ENCODE measurements at regions not wholly inside any gene's neighbourhood (a gene's known extent, or its start where the extent isn't known, plus 50 kb on each side); places are given as distances from the start of the nearest gene placed in this dataset.
"Not testable (repeated sequence)": the region's sequence is repeated elsewhere in the genome, so short reads cannot be mapped to it uniquely, and the experiment has no call there.

DNA sequence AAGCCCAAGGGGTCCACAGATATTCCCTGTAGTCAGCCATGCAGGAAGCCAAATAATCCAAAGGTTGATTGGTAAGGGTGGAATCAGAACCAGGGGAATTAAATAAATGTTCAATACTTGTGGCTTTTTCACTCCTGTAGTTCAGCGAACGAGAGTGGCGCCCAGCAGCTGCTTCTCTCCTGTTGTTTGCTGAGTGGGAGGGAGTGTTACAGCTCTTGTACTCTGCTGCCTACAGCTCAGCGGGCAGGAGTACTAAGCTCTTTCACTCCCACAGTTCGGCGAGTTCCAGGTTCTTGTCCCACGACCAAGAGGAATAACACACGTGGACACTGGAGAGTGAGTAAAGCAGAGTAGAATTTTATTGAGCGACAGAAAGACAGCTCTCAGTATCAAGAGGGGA, 105.9 kb downstream of the MOBP start:
- no peaks in the 10 kb centered on the region for H4K20me1 ChIP-seq (ENCODE audit: insufficient read depth)
- no peak overlapping the region for H3K9ac ChIP-seq (ENCODE audit: low read length)
- H3F3A ChIP-seq (ENCODE audit: insufficient read depth, low read length, poor library complexity, severe bottlenecking), result no peaks in the 10 kb centered on the region
- H3K27ac ChIP-seq (ENCODE audit: low read length), result no peak overlapping the region
- no peak overlapping the region for H3K4me2 ChIP-seq (ENCODE audit: low read length)
- TF ChIP-seq, protein P1, sequence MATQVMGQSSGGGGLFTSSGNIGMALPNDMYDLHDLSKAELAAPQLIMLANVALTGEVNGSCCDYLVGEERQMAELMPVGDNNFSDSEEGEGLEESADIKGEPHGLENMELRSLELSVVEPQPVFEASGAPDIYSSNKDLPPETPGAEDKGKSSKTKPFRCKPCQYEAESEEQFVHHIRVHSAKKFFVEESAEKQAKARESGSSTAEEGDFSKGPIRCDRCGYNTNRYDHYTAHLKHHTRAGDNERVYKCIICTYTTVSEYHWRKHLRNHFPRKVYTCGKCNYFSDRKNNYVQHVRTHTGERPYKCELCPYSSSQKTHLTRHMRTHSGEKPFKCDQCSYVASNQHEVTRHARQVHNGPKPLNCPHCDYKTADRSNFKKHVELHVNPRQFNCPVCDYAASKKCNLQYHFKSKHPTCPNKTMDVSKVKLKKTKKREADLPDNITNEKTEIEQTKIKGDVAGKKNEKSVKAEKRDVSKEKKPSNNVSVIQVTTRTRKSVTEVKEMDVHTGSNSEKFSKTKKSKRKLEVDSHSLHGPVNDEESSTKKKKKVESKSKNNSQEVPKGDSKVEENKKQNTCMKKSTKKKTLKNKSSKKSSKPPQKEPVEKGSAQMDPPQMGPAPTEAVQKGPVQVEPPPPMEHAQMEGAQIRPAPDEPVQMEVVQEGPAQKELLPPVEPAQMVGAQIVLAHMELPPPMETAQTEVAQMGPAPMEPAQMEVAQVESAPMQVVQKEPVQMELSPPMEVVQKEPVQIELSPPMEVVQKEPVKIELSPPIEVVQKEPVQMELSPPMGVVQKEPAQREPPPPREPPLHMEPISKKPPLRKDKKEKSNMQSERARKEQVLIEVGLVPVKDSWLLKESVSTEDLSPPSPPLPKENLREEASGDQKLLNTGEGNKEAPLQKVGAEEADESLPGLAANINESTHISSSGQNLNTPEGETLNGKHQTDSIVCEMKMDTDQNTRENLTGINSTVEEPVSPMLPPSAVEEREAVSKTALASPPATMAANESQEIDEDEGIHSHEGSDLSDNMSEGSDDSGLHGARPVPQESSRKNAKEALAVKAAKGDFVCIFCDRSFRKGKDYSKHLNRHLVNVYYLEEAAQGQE (IDR thresholded peaks at IDR 0.05; ENCODE audit: borderline replicate concordance), result no peak
- TF ChIP-seq RAD21 (conservative IDR thresholded peaks at IDR 0.05), result no peak
- TF ChIP-seq, protein P2, sequence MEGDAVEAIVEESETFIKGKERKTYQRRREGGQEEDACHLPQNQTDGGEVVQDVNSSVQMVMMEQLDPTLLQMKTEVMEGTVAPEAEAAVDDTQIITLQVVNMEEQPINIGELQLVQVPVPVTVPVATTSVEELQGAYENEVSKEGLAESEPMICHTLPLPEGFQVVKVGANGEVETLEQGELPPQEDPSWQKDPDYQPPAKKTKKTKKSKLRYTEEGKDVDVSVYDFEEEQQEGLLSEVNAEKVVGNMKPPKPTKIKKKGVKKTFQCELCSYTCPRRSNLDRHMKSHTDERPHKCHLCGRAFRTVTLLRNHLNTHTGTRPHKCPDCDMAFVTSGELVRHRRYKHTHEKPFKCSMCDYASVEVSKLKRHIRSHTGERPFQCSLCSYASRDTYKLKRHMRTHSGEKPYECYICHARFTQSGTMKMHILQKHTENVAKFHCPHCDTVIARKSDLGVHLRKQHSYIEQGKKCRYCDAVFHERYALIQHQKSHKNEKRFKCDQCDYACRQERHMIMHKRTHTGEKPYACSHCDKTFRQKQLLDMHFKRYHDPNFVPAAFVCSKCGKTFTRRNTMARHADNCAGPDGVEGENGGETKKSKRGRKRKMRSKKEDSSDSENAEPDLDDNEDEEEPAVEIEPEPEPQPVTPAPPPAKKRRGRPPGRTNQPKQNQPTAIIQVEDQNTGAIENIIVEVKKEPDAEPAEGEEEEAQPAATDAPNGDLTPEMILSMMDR (IDR thresholded peaks at IDR 0.05; ENCODE audit: poor library complexity, severe bottlenecking), result no peak
- TF ChIP-seq SMC3 (conservative IDR thresholded peaks at IDR 0.05; ENCODE audit: poor library complexity), result no peak
- TF ChIP-seq TAF1 (IDR thresholded peaks at IDR 0.05; ENCODE audit: low read depth), result no peak
- no peak for TF ChIP-seq EP300 (conservative IDR thresholded peaks at IDR 0.05; ENCODE audit: poor library complexity, severe bottlenecking)
- no peak for TF ChIP-seq POLR2AphosphoS5 (IDR thresholded peaks at IDR 0.05)
- no peak for TF ChIP-seq EZH2 (IDR thresholded peaks at IDR 0.05; ENCODE audit: borderline replicate concordance, insufficient read depth, low read length, poor library complexity, severe bottlenecking)
- TF ChIP-seq MXI1 (conservative IDR thresholded peaks at IDR 0.05; ENCODE audit: poor library complexity, severe bottlenecking), result no peak
- no peaks in the 10 kb centered on the region for H3K27me3 ChIP-seq (ENCODE audit: insufficient read depth, low read depth, low read length)
- no peaks in the 10 kb centered on the region for H3K9me3 ChIP-seq (ENCODE audit: low read length)
- H2AFZ ChIP-seq (ENCODE audit: low read depth, low read length), result no peak overlapping the region
- no peaks in the 10 kb centered on the region for H3K9me2 ChIP-seq (ENCODE audit: insufficient read depth, low read length)
- no peaks in the 10 kb centered on the region for H3K36me3 ChIP-seq (ENCODE audit: insufficient read depth, low read length)
- no peak overlapping the region for H3K4me3 ChIP-seq (ENCODE audit: low read length)
- H3K79me2 ChIP-seq (replicated peaks; ENCODE audit: insufficient read depth, low read length), result no peaks in the 10 kb centered on the region

DNA sequence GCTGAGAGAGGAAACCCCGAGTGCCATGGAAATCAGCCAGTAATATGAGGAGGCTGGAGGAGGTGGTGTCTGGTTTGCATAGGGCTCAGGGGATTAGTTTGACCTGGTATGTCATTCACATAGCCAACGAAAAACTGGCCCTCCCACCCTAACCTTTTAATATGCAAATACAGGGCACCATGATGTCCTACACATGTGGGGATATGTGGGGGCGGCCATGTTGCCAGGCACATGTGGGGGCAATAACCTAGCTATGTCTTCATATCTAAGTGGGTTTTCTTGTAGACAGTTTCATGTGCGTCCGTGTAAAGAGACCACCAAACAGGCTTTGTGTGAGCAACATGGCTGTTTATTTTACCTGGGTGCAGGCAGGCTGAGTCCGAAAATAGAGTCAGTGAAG, 110.1 kb downstream of the MOBP start:
- H3K4me2 ChIP-seq (ENCODE audit: low read length), result no peak overlapping the region
- no peak overlapping the region for H3K27ac ChIP-seq (ENCODE audit: low read length)
- H3F3A ChIP-seq (ENCODE audit: insufficient read depth, low read length, poor library complexity, severe bottlenecking), result no peaks in the 10 kb centered on the region
- H3K79me2 ChIP-seq (replicated peaks; ENCODE audit: insufficient read depth, low read length), result no peaks in the 10 kb centered on the region
- no peaks in the 10 kb centered on the region for H3K9me3 ChIP-seq (ENCODE audit: low read length)
- H3K36me3 ChIP-seq (ENCODE audit: insufficient read depth, low read length), result no peaks in the 10 kb centered on the region
- TF ChIP-seq, protein P2 (IDR thresholded peaks at IDR 0.05; ENCODE audit: poor library complexity, severe bottlenecking), result no peak
- TF ChIP-seq EP300 (conservative IDR thresholded peaks at IDR 0.05; ENCODE audit: poor library complexity, severe bottlenecking), result no peak
- TF ChIP-seq MXI1 (conservative IDR thresholded peaks at IDR 0.05; ENCODE audit: poor library complexity, severe bottlenecking), result no peak
- no peak for TF ChIP-seq SMC3 (conservative IDR thresholded peaks at IDR 0.05; ENCODE audit: poor library complexity)
- TF ChIP-seq TAF1 (IDR thresholded peaks at IDR 0.05; ENCODE audit: low read depth), result no peak
- no peak for TF ChIP-seq RAD21 (conservative IDR thresholded peaks at IDR 0.05)
- TF ChIP-seq, protein P1 (IDR thresholded peaks at IDR 0.05; ENCODE audit: borderline replicate concordance), result no peak
- TF ChIP-seq EZH2 (IDR thresholded peaks at IDR 0.05; ENCODE audit: borderline replicate concordance, insufficient read depth, low read length, poor library complexity, severe bottlenecking), result no peak
- no peak for TF ChIP-seq POLR2AphosphoS5 (IDR thresholded peaks at IDR 0.05)
- H3K4me3 ChIP-seq (ENCODE audit: low read length), result no peak overlapping the region
- no peak overlapping the region for H3K9ac ChIP-seq (ENCODE audit: low read length)
- no peaks in the 10 kb centered on the region for H3K27me3 ChIP-seq (ENCODE audit: insufficient read depth, low read depth, low read length)
- H4K20me1 ChIP-seq (ENCODE audit: insufficient read depth), result no peaks in the 10 kb centered on the region
- no peaks in the 10 kb centered on the region for H3K9me2 ChIP-seq (ENCODE audit: insufficient read depth, low read length)
- H2AFZ ChIP-seq (ENCODE audit: low read depth, low read length), result no peak overlapping the region

DNA sequence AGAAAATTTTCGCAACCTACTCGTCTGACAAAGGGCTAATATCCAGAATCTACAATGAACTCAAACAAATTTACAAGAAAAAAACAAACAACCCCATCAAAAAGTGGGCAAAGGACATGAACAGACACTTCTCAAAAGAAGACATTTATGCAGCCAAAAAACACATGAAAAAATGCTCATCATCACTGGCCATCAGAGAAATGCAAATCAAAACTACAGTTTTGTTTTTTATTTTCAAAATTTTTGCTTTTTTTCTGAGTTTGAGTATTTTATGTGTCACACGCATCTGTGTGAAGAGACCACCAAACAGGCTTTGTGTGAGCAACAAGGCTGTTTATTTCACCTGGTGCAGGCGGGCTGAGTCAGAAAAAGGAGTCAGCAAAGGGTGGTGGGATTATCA, 118.7 kb downstream of the MOBP start:
- not testable (repeated sequence) for H3K4me3 ChIP-seq (ENCODE audit: low read length); H3K4me2 ChIP-seq (ENCODE audit: low read length); H3K27ac ChIP-seq (ENCODE audit: low read length); H3F3A ChIP-seq (ENCODE audit: insufficient read depth, low read length, poor library complexity, severe bottlenecking); H3K79me2 ChIP-seq (replicated peaks; ENCODE audit: insufficient read depth, low read length); H2AFZ ChIP-seq (ENCODE audit: low read depth, low read length); H3K36me3 ChIP-seq (ENCODE audit: insufficient read depth, low read length); H3K9me3 ChIP-seq (ENCODE audit: low read length); H3K27me3 ChIP-seq (ENCODE audit: insufficient read depth, low read depth, low read length); H4K20me1 ChIP-seq (ENCODE audit: insufficient read depth); H3K9ac ChIP-seq (ENCODE audit: low read length); H3K9me2 ChIP-seq (ENCODE audit: insufficient read depth, low read length)

Measured in neural cell (in vitro differentiated cells).